ENCODE measurements at regions not wholly inside any gene's neighbourhood (a gene's known extent, or its start where the extent isn't known, plus 50 kb on each side); places are given as distances from the start of the nearest gene placed in this dataset.
A peak's percentile ranks its signal among the peaks of the same experiment; 100 is the strongest.

GRCh38 chr4:80145739-80146138 is 51.6 kb upstream of the PRDM8 start:
- DNase-seq (ENCODE audit: low spot score) = no peak

GRCh38 chr4:80144676-80145470 is 52.4 kb upstream of the PRDM8 start:
- DNase-seq (ENCODE audit: low spot score) = no peak

GRCh38 chr4:80143307-80143679 is 54.0 kb upstream of the PRDM8 start:
- no peak for DNase-seq (ENCODE audit: low spot score)

GRCh38 chr4:80142394-80143306 is 54.7 kb upstream of the PRDM8 start:
- peak; percentile 58 for DNase-seq (ENCODE audit: low spot score)

GRCh38 chr4:80141543-80141942 is 55.8 kb upstream of the PRDM8 start:
- peak; percentile 70 for DNase-seq (ENCODE audit: low spot score)

GRCh38 chr4:80140194-80140593 is 57.1 kb upstream of the PRDM8 start:
- no peak for DNase-seq (ENCODE audit: low spot score)

- no peak for DNase-seq (ENCODE audit: low spot score)
Observed at GRCh38 chr4:80139671-80140070, 57.6 kb upstream of the PRDM8 start.

GRCh38 chr4:80138551-80139538 is 58.5 kb upstream of the PRDM8 start:
- DNase-seq (ENCODE audit: low spot score) = peak; percentile 89

GRCh38 chr4:80137631-80138030 is 59.7 kb upstream of the PRDM8 start:
- no peak for DNase-seq (ENCODE audit: low spot score)

- no peak for DNase-seq (ENCODE audit: low spot score)
Observed at GRCh38 chr4:80136270-80136669, 61.0 kb upstream of the PRDM8 start.

- DNase-seq (ENCODE audit: low spot score) = no peak
Observed at GRCh38 chr4:80135702-80136058, 61.6 kb upstream of the PRDM8 start.

GRCh38 chr4:80134936-80135701 is 62.1 kb upstream of the ANTXR2 start:
- DNase-seq (ENCODE audit: low spot score) = no peak

GRCh38 chr4:80133240-80133783 is 60.3 kb upstream of the ANTXR2 start:
- DNase-seq (ENCODE audit: low spot score) = no peak

GRCh38 chr4:80129785-80130184 is 56.8 kb upstream of the ANTXR2 start:
- no peak for DNase-seq (ENCODE audit: low spot score)

GRCh38 chr4:80128941-80129340 is 55.9 kb upstream of the ANTXR2 start:
- no peak for DNase-seq (ENCODE audit: low spot score)

- DNase-seq (ENCODE audit: low spot score) = no peak
Observed at GRCh38 chr4:80127870-80128419, 54.9 kb upstream of the ANTXR2 start.

GRCh38 chr4:80126435-80126834 is 53.4 kb upstream of the ANTXR2 start:
- DNase-seq (ENCODE audit: low spot score) = no peak

GRCh38 chr4:80125252-80126177 is 52.5 kb upstream of the ANTXR2 start:
- peak; percentile 67 for DNase-seq (ENCODE audit: low spot score)
